Mesenchymal stem cell (in vitro differentiated cells and primary cell): ENCODE measurements at regions not wholly inside any gene's neighbourhood (a gene's known extent, or its start where the extent isn't known, plus 50 kb on each side); places are given as distances from the start of the nearest gene placed in this dataset.

Experiments
- DNase-seq: peaks from one replicate; pipeline ENCODE4 v3.0.0-alpha.2; 2013
- H2AFZ ChIP-seq: one replicate; pipeline ENCODE4 v1.6.1; 2013; ENCODE audit warnings: low read depth, mild to moderate bottlenecking, control low read depth, inconsistent platforms, low read length, moderate library complexity
- H2AK5ac ChIP-seq: 2 replicates; pipeline ENCODE4 v1.6.1; 2013; ENCODE audit warnings: low read length, moderate library complexity, mild to moderate bottlenecking, inconsistent platforms; ENCODE audit not compliant: severe bottlenecking
- H2BK120ac ChIP-seq: one replicate; pipeline ENCODE4 v1.6.1; 2013; ENCODE audit warnings: low read depth, mild to moderate bottlenecking, inconsistent platforms, low read length, moderate library complexity
- H2BK12ac ChIP-seq, 2 experiments: one replicate each; pipeline ENCODE4 v1.6.1; 2013; ENCODE audit warnings: inconsistent platforms in 2 of 2, low read length in 2 of 2, mild to moderate bottlenecking in 2 of 2, moderate library complexity in 2 of 2, control low read depth in 1 of 2
- H2BK15ac ChIP-seq: one replicate; pipeline ENCODE4 v1.6.1; 2013; ENCODE audit warnings: mild to moderate bottlenecking, low read depth, inconsistent platforms; ENCODE audit not compliant: poor library complexity, severe bottlenecking
- H2BK5ac ChIP-seq: 2 replicates; pipeline ENCODE4 v1.6.1; 2013; ENCODE audit warnings: low read depth, mild to moderate bottlenecking, low read length, control low read depth, inconsistent platforms; ENCODE audit not compliant: poor library complexity, severe bottlenecking
- H3K14ac ChIP-seq, 2 experiments: one replicate each; pipeline ENCODE4 v1.6.1; 2013; ENCODE audit warnings: inconsistent platforms in 2 of 2, low read length in 2 of 2, control low read depth in 1 of 2, mild to moderate bottlenecking in 1 of 2, moderate library complexity in 1 of 2
- H3K18ac ChIP-seq, 2 experiments: one replicate each; pipeline ENCODE4 v1.6.1; 2013; ENCODE audit warnings: inconsistent platforms in 2 of 2, low read length in 2 of 2, control low read depth in 1 of 2, low read depth in 1 of 2, mild to moderate bottlenecking in 1 of 2
- H3K23ac ChIP-seq, 2 experiments: one replicate each; pipeline ENCODE4 v1.6.1; 2013; ENCODE audit warnings: inconsistent platforms in 2 of 2, low read length in 2 of 2, mild to moderate bottlenecking in 2 of 2, moderate library complexity in 2 of 2, control low read depth in 1 of 2
- H3K27ac ChIP-seq: 2 replicates; pipeline ENCODE4 v1.5.1; 2013; ENCODE audit warnings: mild to moderate bottlenecking, moderate library complexity, low read length, control low read depth, inconsistent platforms; ENCODE audit not compliant: poor library complexity, severe bottlenecking
- H3K27me3 ChIP-seq, 2 experiments: 2 replicates each; pipeline versions ENCODE4 v1.6.1 to v1.7.0; 2013; ENCODE audit warnings: low read length in 2 of 2, mild to moderate bottlenecking in 2 of 2, moderate library complexity in 2 of 2, control low read depth in 1 of 2, inconsistent platforms in 1 of 2; ENCODE audit not compliant: control insufficient read depth in 1 of 2, insufficient read depth in 1 of 2
- H3K36me3 ChIP-seq, 2 experiments: 2 replicates each; pipeline versions ENCODE4 v1.6.1 to v1.7.0; 2013; ENCODE audit warnings: low read length in 2 of 2, control low read depth in 1 of 2, inconsistent platforms in 1 of 2, low read depth in 1 of 2, mild to moderate bottlenecking in 1 of 2; ENCODE audit not compliant: insufficient read depth in 2 of 2, control insufficient read depth in 1 of 2
- H3K4ac ChIP-seq, 2 experiments: one replicate each; pipeline ENCODE4 v1.6.1; 2013; ENCODE audit warnings: inconsistent platforms in 2 of 2, low read length in 2 of 2, mild to moderate bottlenecking in 2 of 2, moderate library complexity in 2 of 2, control low read depth in 1 of 2, low read depth in 1 of 2
- H3K4me1 ChIP-seq: 2 replicates; pipeline ENCODE4 v1.6.1; 2013; ENCODE audit warnings: low read depth, low read length, control low read depth; ENCODE audit not compliant: control insufficient read depth, insufficient read depth
- H3K4me2 ChIP-seq: 2 replicates; pipeline ENCODE4 v1.6.1; 2013; ENCODE audit warnings: low read length, mild to moderate bottlenecking, inconsistent platforms; ENCODE audit not compliant: poor library complexity, severe bottlenecking
- H3K4me3 ChIP-seq, 2 experiments: 2 replicates each; pipeline versions ENCODE4 v1.5.1 to v1.7.0; 2013; ENCODE audit warnings: low read length in 2 of 2, mild to moderate bottlenecking in 2 of 2, control low read depth in 1 of 2, low read depth in 1 of 2; ENCODE audit not compliant: insufficient read depth in 1 of 2
- H3K79me1 ChIP-seq: replicated peaks from 2 replicates; pipeline ENCODE4 v1.6.1; 2013; ENCODE audit warnings: mild to moderate bottlenecking, control low read depth, low read length, inconsistent platforms; ENCODE audit not compliant: poor library complexity, severe bottlenecking
- H3K9ac ChIP-seq: 2 replicates; pipeline ENCODE4 v1.7.0; 2013; ENCODE audit warnings: mild to moderate bottlenecking, low read length, moderate library complexity
- H3K9me3 ChIP-seq: 2 replicates; pipeline ENCODE4 v1.7.0; 2013; ENCODE audit warnings: mild to moderate bottlenecking, low read length; ENCODE audit not compliant: control insufficient read depth
- H4K8ac ChIP-seq: one replicate; pipeline ENCODE4 v1.6.1; 2013; ENCODE audit warnings: inconsistent platforms, mild to moderate bottlenecking, low read length, moderate library complexity
- H4K91ac ChIP-seq: one replicate; pipeline ENCODE4 v1.6.1; 2013; ENCODE audit warnings: mild to moderate bottlenecking, low read length, inconsistent platforms
- WGBS: methylation state at CpG from one replicate; pipeline ENCODE4 v1.1.7; 2013; ENCODE audit warnings: mixed read lengths; 5-methylcytosine and 5-hydroxymethylcytosine counted together

- no CpG with 5 or more reads among the region's 1 CpG for WGBS
- H4K8ac ChIP-seq: no peak overlapping the region
These were observed 517.2 kb upstream of the CNTNAP2 start for GRCh38 chr7:145599376-145599775.

GRCh38 chr7:145584401-145584800 is 532.2 kb upstream of the CNTNAP2 start:
- H4K8ac ChIP-seq: no peak overlapping the region
- no peak for DNase-seq

More at GRCh38 chr7:145599376-145599775, 517.2 kb upstream of the CNTNAP2 start:
- no peak overlapping the region for H3K4me2 ChIP-seq
- no peak overlapping the region for H3K14ac ChIP-seq
- H3K79me1 ChIP-seq: no peaks in the 10 kb centered on the region
- no peak for DNase-seq
- no peak overlapping the region for H4K91ac ChIP-seq
- no peak overlapping the region for H3K18ac ChIP-seq
- H2BK15ac ChIP-seq: no peak overlapping the region
- H3K27me3 ChIP-seq: no peaks in the 10 kb centered on the region
- no peak overlapping the region for H2BK120ac ChIP-seq
- H3K9ac ChIP-seq: no peak overlapping the region
- peaks cover 26% of the 10 kb centered on the region for H3K9me3 ChIP-seq
- no peak overlapping the region for H2AFZ ChIP-seq
- H3K23ac ChIP-seq: no peak overlapping the region
- no peaks in the 10 kb centered on the region for H3K36me3 ChIP-seq
- no peak overlapping the region for H2AK5ac ChIP-seq
- H2BK12ac ChIP-seq: no peak overlapping the region
- no peaks in the 10 kb centered on the region for H3K4me1 ChIP-seq
- no peak overlapping the region for H3K4ac ChIP-seq
- no peak overlapping the region for H3K4me3 ChIP-seq
- no peak overlapping the region for H2BK5ac ChIP-seq
- H3K27ac ChIP-seq: no peak overlapping the region

GRCh38 chr7:145582742-145583303 is 533.8 kb upstream of the CNTNAP2 start:
- H4K91ac ChIP-seq: no peak overlapping the region
- no peak overlapping the region for H2BK15ac ChIP-seq
- DNase-seq: no peak
- no peak overlapping the region for H2BK5ac ChIP-seq
- H2BK12ac ChIP-seq: no peak overlapping the region
- peaks cover 24% of the 10 kb centered on the region for H3K9me3 ChIP-seq
- no peak overlapping the region for H3K18ac ChIP-seq
- H2AK5ac ChIP-seq: no peak overlapping the region
- no peak overlapping the region for H3K4me3 ChIP-seq
- H3K27ac ChIP-seq: no peak overlapping the region
- no peak overlapping the region for H2AFZ ChIP-seq
- no peak overlapping the region for H3K4me2 ChIP-seq
- no peaks in the 10 kb centered on the region for H3K27me3 ChIP-seq
- WGBS: 83% methylated on average over 16 of the region's 17 CpGs
- no peak overlapping the region for H3K14ac ChIP-seq
- no peak overlapping the region for H4K8ac ChIP-seq
- H3K23ac ChIP-seq: no peak overlapping the region
- H3K4me1 ChIP-seq: no peaks in the 10 kb centered on the region
- H3K4ac ChIP-seq: no peak overlapping the region
- H3K79me1 ChIP-seq: no peaks in the 10 kb centered on the region
- H3K36me3 ChIP-seq: no peaks in the 10 kb centered on the region
- H3K9ac ChIP-seq: no peak overlapping the region
- H2BK120ac ChIP-seq: no peak overlapping the region

More at GRCh38 chr7:145584401-145584800, 532.2 kb upstream of the CNTNAP2 start:
- Histone ChIP-seq H3K14ac (no peak overlapping the region), H2AK5ac (no peak overlapping the region), H3K9me3 (peaks cover 16% of the 10 kb centered on the region), H3K79me1 (no peaks in the 10 kb centered on the region), H2BK12ac (no peak overlapping the region), H2BK5ac (no peak overlapping the region), H2BK120ac (no peak overlapping the region), H3K27me3 (no peaks in the 10 kb centered on the region), H3K23ac (no peak overlapping the region), H3K36me3 (no peaks in the 10 kb centered on the region), H3K4ac (no peak overlapping the region), H3K9ac (no peak overlapping the region), H2AFZ (no peak overlapping the region), H3K4me2 (no peak overlapping the region), H3K27ac (no peak overlapping the region), H2BK15ac (no peak overlapping the region), H3K18ac (no peak overlapping the region), H3K4me3 (no peak overlapping the region), H4K91ac (no peak overlapping the region), H3K4me1 (no peaks in the 10 kb centered on the region)
- WGBS: no CpG with 5 or more reads among the region's 1 CpG

- H3K18ac ChIP-seq: no peak overlapping the region
- H2BK12ac ChIP-seq: no peak overlapping the region
- no peak overlapping the region for H2BK5ac ChIP-seq
- no peak overlapping the region for H3K4me3 ChIP-seq
- no peaks in the 10 kb centered on the region for H3K36me3 ChIP-seq
- no peak overlapping the region for H3K14ac ChIP-seq
- H4K91ac ChIP-seq: no peak overlapping the region
- H4K8ac ChIP-seq: no peak overlapping the region
- peaks cover 14% of the 10 kb centered on the region for H3K9me3 ChIP-seq
- H3K9ac ChIP-seq: no peak overlapping the region
- H2BK15ac ChIP-seq: no peak overlapping the region
- H3K27me3 ChIP-seq: no peaks in the 10 kb centered on the region
- H2AFZ ChIP-seq: no peak overlapping the region
- DNase-seq: no peak
- 47% methylated on average over 2 of the region's 3 CpGs for WGBS
- no peak overlapping the region for H3K27ac ChIP-seq
- no peak overlapping the region for H3K23ac ChIP-seq
- no peaks in the 10 kb centered on the region for H3K79me1 ChIP-seq
- no peak overlapping the region for H2AK5ac ChIP-seq
- no peak overlapping the region for H2BK120ac ChIP-seq
- H3K4ac ChIP-seq: no peak overlapping the region
- H3K4me2 ChIP-seq: no peak overlapping the region
- no peaks in the 10 kb centered on the region for H3K4me1 ChIP-seq
These were observed 558.8 kb upstream of the CNTNAP2 start for GRCh38 chr7:145557805-145558204.
